Stimulated activated CD4-positive, alpha-beta T cell treated with anti-CD3 and anti-CD28 coated beads, Interleukin-4, amount 100 ng/mL, for 48 hours (primary cell): ENCODE measurements at regions not wholly inside any gene's neighbourhood (a gene's known extent, or its start where the extent isn't known, plus 50 kb on each side); places are given as distances from the start of the nearest gene placed in this dataset.
"Not testable (repeated sequence)": the region's sequence is repeated elsewhere in the genome, so short reads cannot be mapped to it uniquely, and the experiment has no call there.

Source experiments
- DNase-seq, 2 donors: peaks; one replicate each; pipeline ENCODE4 v3.0.0-alpha.2; 2020; ENCODE audit warnings: low read depth in 2 of 2

DNA sequence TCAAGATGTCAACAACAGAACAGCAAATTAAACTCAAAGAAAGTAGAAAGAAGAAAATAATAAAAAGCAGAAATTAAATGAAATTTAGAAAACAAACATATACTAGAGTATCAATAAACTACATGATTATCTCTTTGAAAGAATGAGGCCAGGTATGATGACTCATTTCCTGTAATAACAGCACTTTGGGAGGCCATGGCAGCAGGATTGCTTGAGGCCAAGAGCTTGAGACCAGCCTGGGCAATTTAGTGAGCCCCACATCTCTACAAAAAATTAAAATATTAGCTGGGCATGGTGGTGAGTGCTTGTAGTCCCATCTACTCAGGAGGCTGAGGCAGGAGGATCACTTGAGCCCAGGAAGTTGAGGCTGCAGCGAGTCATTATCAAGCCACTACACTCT is 232.5 kb downstream of the RAB11FIP4 start:
- no peak for DNase-seq

DNA sequence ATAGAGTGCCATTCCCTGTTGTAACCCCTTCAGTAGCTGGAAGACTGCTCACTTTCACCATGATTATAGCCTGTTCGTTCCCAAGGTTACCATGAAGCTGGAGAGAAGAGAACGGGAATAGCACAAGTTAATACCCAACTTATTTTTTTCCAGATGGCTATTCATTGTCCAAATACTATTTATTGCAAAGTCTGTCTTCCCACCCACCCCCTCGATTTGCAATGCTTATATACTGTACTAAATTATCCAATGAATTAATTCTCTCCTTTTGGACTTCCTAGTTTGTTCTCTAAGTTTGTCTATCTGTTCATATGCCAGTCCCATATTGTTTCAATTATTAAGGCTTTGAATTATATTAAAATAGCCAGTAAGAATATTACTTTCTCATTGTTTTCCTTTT is 231.0 kb downstream of the RAB11FIP4 start:
- DNase-seq: no peak

DNA sequence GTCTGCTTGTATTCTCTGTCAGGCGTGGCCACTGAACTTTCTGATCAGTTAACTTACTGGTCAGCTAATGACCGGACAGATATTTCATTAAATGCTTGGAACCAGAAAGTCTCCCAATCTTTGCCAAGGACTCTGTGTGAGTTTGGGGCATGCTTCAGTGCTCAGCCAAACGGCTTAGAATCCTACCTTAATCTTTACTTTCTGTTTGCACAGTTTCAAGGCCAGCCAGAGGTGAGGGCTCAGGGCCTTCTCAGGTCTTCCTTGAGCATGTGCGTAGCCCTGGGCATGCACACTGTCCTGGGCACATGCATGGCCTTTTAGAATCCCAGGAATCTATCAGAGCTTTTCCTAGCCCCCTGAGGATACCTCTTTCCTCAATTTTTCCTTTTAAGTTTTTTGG is 230.1 kb downstream of the RAB11FIP4 start:
- DNase-seq: no peak

DNA sequence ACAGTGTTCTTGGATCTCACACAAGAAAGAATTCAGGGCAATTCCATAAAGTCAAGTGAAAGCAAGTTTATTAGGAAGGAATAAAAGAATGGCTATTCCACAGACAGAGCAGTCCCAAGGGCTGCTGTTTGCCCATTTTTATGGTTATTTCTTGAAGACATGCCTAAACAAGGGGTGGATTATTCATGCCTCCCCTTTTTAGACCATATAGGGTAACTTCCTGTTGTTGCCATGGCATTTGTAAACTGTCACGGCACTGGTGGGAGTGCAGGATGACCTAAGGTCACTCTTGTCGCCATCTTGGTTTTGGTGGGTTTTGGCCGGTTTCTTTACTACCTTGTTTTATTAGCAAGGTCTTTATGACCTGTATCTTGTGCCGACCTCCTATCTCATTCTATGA is 219.6 kb downstream of the RAB11FIP4 start:
- DNase-seq: not testable (repeated sequence)

DNA sequence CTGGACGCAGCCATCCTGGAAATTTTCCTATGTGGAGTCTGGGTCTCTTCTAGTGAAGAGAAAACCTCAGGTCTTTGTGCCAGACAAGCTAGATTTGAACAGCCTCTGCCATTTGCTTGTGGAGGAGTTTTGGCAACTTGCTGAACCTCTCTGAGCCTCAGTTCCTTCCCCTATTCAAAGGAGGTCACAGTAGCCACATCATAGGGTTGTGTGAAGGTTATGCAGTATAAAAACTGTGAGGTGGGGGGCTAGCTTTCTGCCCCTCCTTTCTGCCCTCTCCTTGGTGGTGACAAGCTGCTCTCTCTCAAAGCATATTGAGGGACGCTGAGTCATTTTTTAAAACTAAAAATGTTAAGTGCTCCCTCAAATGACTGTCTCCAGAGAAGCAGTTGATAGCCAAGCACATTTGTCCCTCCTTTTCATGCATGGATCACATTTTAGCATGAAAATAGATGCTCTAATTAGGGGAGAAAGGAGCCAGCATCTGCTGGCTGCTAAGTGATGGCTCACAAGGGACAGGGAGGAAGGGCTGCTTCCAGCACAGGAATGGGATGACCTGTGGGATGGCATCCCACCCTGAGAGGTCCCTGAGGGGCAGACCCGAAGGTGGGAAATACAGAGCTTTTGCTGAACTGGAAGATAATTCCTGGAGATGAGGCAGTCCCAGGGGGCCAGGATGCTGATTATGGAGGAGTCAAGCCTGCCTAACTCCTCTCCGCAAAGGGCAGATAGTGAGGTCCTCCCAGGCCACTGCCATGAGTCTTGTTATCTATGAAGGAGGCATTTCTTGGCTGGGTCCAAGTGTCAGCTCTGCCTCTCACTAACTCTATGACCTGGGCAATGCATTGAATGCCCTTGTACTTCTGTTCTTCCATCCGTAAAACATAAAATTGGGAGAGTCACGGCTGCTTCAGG is 218.8 kb downstream of the RAB11FIP4 start:
- DNase-seq: no peak

DNA sequence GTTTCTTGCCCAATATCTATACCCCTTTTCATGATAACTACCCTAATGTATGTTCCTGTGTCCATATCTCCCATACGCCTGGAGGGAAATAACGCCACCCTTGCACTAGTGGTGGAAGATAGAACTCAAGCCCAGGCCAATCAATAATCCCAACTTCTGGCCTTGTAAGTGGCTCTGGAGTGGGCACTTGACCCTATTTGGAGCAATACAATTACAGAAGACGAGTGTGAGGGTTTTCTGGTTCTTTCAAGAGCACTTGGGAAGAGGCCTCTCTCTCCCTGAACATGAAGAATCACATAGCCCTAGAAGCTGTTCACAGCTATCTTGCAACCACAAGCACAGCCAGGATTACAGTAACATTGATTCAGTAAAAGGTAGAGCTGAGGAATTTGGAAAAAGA is 217.9 kb downstream of the RAB11FIP4 start:
- DNase-seq: no peak

DNA sequence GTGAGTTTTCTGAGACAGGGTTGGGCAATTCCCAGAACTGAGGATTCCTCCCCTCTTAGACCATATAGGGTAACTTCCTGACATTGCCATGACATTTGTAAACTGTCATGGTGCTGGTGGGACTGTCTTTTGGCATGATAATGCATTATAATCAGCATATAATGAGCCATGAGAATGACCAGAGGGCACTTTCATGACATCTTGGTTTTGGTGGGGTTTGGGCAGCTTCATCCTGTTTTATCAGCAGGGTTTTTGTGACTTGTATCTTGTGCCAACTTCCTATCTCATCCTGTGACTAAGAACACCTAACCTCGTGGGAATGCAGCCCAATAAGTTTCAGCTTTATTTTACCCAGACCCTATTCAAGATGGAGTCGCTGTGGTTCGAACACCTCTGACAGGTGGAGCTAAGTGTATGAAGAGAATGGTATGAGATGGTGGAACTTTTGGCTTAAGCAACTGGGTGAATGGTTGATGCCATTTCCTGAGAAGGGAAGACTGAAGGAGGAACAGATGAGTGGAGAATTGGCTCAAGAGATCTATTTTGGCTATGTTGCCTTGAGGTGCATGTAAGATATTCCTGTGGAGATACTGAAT is 217.3 kb downstream of the RAB11FIP4 start:
- DNase-seq: no peak

DNA sequence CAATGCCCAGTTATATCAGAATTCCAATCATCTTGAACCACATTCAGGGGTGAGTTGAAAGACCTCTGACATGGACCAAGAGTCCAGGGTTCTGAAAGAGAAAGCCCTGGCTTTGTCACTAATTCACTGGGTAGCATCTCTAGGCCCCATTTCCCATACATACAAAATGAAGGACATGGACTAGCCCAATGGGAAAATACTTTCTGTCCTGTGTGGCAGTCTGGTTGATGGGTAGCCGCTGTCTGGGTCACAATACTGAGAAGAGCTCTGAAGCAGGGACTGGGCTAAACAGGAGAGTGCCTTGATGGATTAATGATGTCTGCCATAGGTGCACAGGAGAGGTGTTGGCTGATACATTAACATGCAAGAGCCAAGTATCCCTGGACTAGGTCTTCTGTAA is 214.3 kb downstream of the RAB11FIP4 start:
- DNase-seq: no peak

DNA sequence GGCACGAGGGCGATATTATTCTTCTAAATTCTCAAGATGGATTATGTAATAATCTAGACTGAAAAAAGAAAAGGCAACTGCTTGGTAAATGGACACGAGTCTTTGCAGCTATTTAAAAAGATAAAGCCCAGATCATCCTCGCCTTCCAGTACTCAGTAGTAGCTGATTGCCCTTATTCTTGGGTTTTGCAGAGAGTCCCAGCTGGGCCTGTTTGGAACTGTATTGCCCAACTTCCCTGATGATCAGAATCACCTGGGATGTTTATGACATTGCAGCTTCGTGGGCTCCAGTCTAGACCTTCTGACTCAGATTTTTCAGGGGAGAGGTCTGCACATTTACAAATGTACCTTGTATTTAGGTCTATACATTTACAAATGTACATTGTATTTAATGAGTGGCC is 213.5 kb downstream of the RAB11FIP4 start:
- no peak for DNase-seq

DNA sequence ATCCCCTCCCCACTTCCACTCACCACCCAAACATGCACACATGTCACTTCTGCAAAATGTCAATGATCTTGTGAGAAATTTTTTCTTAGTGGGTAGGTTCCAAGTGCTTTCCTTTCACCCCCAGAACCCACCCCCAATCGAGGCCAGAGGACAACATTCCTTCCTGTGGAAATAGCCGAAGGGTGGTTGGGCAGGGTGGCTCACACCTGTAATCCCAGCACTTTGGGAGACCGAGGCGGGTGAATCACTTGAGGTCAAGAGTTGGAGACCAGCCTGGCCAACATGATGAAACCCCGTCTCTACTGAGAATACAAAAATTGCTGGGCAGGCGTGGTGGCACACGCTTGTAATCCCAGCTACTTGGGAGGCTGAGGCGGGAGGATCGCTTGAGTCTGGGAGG is 208.7 kb downstream of the RAB11FIP4 start:
- DNase-seq: not testable (repeated sequence)

DNA sequence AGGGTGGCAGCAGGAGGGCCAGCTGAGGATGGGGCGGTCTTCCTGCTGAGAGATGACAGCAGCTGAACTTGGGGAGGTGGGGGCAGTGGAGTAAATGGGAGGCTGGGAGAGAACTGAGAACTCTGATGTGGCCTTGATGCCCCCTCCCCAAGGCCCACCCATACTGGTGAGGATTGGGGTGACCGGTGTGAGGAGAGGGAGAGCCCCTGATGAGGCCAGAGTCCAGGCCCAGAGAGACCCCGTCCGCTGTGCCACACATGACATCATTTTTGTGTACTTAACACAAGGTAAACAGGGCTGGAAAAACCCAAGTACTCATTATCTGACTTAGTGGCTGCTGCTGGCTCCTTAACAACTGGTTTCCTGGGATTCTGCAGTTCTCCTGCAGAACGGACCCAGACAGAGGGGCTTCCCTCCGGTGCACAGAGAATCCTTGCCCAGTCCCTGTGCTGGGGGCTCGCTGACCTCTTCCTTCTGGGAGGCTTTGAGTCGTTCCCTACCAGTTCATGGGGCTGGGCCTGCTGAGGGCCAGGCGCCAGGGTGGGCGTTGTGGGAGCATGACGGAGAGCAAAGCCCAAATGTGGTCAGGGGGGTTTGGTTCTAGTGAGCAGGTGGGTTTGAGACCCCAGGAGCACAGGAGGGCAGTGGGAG is 207.6 kb downstream of the RAB11FIP4 start:
- no peak for DNase-seq

DNA sequence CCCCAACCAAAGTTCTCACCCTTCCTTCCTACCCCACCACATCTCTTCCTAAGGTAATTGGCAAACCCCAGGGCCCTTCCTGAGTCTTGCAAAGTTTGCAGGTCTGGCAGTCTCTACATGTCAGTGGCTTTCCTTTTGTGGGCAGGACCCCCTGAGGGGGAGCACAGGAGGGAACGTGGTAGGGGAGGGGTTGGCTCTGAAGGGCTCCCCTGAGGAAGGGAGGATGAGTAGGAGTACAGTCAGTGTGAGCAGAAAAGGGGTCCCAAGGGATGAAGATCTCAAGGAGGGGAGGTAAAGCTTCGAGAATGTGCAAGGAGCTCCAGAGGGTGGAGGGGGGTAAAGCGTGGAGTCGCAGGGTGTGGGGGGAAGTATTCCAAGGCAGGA is 206.9 kb downstream of the RAB11FIP4 start:
- DNase-seq: no peak

DNA sequence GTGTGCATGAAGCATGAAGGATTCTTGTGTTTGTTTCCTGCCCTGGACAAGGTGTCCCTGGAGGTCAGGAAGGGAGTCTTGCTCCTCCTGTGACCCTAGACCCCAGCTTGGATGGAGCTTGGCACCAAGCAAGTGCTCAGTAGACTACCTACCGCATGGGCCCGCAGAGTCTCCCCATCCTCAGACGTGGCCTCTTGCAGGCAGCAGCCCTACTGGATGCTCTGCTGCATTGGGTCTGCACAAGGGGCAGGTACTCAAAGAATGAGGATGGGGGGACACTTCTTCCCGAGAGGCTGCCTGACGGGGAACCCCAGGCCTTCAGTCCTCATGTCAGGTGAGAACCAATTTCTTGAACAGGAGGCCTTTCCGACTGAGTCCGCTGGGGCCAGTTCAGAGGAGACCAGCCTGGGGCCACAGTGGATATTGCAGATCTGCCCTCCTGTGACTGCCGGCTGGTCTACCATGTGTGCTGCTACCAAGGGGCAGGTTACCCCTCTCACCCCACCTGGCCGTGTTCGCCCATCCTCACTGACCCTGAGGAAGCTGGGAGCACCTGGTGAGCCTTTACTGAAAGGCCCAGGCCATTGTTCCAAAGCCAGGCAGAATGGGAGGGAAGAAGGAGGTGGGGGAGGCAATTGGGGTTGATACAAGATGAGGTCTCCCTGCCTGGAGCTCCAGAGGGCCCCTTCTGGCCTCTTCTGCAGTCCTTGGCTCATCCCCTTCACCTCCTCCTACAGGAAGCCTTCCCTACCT is 206.3 kb downstream of the RAB11FIP4 start:
- DNase-seq: no peak

DNA sequence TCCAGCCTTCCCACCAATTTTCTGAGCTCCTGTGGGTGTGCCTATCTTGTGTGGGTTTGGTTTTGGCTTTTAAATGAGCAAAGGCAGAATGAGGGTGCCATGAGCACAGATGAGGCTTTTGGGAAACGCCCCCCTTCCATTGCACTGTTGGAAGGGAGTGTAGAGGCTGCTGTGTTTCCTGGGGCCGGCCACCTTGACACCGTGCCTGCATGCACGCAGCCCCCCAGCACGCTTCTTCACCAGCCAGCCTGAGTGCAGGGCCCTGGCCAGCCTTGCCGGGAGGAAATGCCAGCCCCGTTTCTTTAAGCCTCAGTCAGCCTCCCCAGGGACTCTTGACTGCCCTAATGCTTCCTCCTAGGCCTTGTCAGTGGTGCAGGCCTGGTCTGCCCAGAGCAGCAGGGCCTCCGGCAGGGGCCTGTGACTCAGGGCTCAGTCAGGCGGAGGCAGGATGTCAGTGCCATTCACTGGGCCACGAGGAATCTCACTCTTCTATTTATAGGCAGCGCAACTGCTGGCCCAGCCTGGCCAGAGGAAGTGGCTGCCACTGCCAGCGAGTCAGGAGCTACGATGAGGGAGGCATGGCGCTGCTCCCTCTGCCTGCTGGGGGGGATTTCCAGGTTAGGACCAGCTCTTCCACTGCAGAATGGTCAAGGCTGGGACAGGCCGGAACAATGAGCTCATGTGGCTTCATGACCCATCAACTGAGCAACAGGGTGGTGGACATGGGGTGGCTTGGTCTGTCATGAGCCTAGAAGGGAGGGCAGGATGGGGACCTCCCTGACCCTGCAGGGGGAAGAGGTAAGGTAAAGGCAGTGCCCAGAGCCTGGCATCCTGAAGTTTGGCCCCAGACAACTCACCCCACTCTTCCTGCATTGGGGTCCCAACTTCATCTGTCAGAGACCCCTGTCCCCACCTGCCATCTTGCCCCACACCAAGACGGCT is 205.2 kb downstream of the RAB11FIP4 start:
- DNase-seq: peak; percentile 7

DNA sequence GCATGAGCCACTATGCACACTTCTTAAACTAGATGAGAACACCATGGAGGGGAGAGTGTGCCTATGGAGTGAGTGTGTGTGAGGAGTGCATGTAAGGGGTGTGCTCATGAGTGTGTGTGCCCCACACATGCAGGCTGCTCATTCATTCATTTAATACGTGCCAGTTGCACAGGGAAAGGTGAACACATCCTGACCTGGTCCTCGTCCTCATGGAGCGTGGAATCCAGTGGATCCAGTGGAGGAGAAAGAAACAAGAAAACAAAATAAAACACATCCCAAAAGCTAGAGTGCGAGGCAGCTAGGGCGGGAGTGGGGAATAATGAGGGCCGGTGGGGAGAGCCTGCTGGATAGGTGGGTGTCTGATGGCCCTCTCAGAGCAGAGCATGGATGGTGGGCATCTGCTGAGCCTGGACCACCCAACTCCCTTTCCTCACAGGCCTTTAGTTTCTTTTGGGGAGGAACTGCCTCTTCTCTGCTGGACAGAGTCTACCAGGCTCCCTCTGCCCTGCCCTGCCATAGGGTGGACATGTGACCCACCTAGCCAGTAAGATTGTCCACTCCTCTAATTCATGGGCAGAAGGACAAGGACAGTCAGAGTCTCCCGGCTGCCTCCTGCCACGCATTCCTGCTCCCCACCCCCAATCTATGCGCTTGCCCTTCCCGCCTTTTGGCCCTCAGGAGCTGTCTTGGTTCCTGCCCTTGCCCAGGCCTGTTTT is 204.3 kb downstream of the RAB11FIP4 start:
- no peak for DNase-seq

DNA sequence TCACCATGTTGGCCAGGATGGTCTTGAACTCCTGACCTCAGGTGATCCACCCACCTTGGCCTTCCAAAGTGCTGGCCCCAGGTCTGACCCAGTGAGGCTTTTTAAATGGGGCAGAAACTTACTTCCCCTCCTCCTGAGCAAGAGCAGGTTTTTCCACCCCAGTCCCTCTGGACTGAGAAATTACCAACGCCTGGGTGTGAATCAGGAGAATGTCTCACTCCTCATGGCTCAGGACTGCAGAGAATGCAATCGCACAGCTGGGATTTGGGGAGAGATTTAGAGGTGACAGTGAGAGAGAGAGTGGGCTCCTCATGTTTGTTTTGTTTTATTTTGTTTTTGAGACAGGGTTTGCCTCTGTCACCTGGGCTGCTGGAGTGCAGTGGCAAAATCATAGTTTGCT is 203.6 kb downstream of the RAB11FIP4 start:
- no peak for DNase-seq

DNA sequence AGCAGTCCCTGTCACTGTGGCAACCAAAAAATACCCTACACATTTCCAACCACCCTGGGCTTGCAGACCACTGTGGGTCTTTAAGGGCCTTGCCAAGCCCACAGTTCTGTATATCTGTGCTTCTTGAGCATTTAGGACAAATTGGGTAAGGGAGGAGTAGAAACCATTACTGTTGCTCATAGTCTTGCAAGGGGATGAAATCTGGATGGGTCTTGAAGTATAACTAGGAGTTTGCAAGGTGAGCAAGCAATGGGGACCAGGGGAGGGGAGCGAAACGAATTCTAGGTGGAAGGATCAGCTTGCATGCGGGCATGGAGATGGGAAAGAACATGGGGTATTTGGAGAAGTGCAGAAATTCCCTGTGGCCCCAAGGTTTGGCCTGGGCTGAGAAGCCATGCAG is 202.9 kb downstream of the RAB11FIP4 start:
- no peak for DNase-seq

DNA sequence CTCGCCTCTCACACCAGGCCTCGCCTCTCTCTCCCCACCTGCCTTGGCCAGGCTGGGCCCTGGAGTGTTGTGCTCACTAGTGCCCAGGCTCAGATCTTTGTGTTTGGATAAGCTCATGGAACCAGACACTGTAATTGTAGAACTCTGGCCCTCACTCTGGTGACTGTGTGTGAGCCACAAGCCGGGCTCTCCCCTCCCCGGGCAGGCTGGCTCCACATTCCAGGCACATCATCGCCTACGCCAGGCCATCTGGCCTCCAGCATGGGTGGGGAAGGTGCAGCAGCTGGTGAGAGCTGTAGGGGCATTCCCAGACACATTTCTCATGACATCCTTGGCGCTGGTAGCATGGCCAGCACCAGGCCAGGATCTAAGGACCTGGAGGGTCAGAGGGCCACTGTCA is 202.3 kb downstream of the RAB11FIP4 start:
- no peak for DNase-seq

DNA sequence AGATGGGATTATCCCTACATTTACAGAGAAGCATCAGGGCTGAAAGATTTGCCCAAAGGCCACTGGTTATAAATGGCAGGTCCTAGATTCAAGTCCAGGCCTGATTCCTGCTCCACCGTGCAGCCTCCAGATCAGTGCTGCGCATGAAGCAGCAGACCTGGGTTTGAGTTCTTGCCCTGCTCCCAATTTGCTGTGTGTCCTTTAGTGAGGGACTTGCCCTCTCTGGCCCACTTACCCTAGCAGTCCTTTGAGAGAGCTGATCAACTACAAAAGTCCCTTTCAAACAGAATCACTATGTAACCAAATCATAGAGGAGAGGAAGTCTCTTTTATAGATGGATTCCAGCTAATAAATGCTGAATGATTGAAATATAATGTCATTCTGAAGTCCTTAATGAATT is 200.4 kb downstream of the RAB11FIP4 start:
- no peak for DNase-seq

DNA sequence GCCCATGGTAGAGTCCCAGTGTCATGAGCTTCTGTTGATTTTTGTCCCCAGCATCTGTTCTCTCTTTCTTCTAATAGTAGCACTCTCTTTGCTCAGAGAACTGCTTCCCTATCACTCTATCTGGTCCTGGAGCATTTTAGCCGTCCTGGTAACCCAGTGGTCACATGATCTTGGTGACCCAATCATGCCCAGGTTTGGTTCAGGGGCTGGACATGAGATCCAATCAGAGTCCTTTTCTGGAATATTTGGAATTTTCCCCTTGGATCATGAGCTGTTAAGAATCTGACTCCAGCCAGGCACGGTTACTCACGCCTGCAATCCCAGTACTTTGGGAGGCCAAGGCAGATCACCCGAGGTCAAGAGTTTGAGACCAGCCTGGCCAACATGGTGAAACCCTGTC is 197.0 kb downstream of the RAB11FIP4 start:
- DNase-seq: no peak
